ENCODE measurements at regions not wholly inside any gene's neighbourhood (a gene's known extent, or its start where the extent isn't known, plus 50 kb on each side); places are given as distances from the start of the nearest gene placed in this dataset.
A peak's percentile ranks its signal among the peaks of the same experiment; 100 is the strongest.

- Mint-ChIP-seq H3K36me3 (ENCODE audit: insufficient read depth in 1 of 3, low read depth in 3 of 3) (no peaks in the 10 kb centered on the region), H3K4me3 (no peak overlapping the region), H3K9me3 (no peaks in the 10 kb centered on the region), H3K27me3 (ENCODE audit: low read depth) (no peaks in the 10 kb centered on the region), H3K27ac (no peak overlapping the region), H3K4me1 (no peaks in the 10 kb centered on the region)
- DNase-seq: no peak
- Histone ChIP-seq H2BK20ac (ENCODE audit: low read depth, low read length, poor library complexity, severe bottlenecking) (no peak overlapping the region), H4K5ac (ENCODE audit: insufficient read length, low read depth, low read length) (no peak overlapping the region), H3K27ac (ENCODE audit: insufficient read length, low read depth, low read length) (no peak overlapping the region), H3K4me1 (ENCODE audit: insufficient read depth, low read length) (no peaks in the 10 kb centered on the region), H3T11ph (ENCODE audit: low read length) (no peak overlapping the region), H2BK15ac (ENCODE audit: low read depth, low read length) (no peak overlapping the region), H2AK5ac (ENCODE audit: insufficient read length, low read length) (no peak overlapping the region), H3K4me2 (ENCODE audit: insufficient read depth, insufficient read length, low read length) (no peak overlapping the region), H3K14ac (ENCODE audit: insufficient read depth, low read length) (no peak overlapping the region), H3K23me2 (ENCODE audit: insufficient read length, low read depth, low read length, poor library complexity, severe bottlenecking) (no peaks in the 10 kb centered on the region), H2BK120ac (ENCODE audit: low read depth, low read length, poor library complexity, severe bottlenecking) (no peak overlapping the region), H3K27me3 (ENCODE audit: insufficient read depth, low read length) (no peaks in the 10 kb centered on the region), H3K9ac (ENCODE audit: extremely low read depth, insufficient read length, low read length) (no peak overlapping the region), H3K18ac (ENCODE audit: insufficient read length, low read depth, low read length) (no peak overlapping the region), H3K4ac (ENCODE audit: low read depth, low read length) (no peak overlapping the region), H4K8ac (replicated peaks; ENCODE audit: insufficient read length, low read depth, low read length) (no peak overlapping the region), H3K79me2 (ENCODE audit: insufficient read depth, low read length) (no peaks in the 10 kb centered on the region), H2AFZ (ENCODE audit: low read length) (no peak overlapping the region), H4K20me1 (ENCODE audit: control insufficient read depth, insufficient read depth, insufficient read length) (no peaks in the 10 kb centered on the region), H3K9me3 (ENCODE audit: control insufficient read depth, low read depth, low read length) (no peaks in the 10 kb centered on the region), H2BK5ac (ENCODE audit: insufficient read length, low read length) (no peak overlapping the region), H3K79me1 (ENCODE audit: insufficient read depth, low read depth, low read length, poor library complexity, severe bottlenecking) (no peaks in the 10 kb centered on the region), H2BK12ac (ENCODE audit: insufficient read length, low read depth, low read length) (no peak overlapping the region), H3K23ac (ENCODE audit: insufficient read length, low read depth, low read length) (no peak overlapping the region), H4K91ac (ENCODE audit: insufficient read length, low read depth, low read length) (no peak overlapping the region), H3K56ac (ENCODE audit: insufficient read length, low read depth, low read length) (no peak overlapping the region)
- WGBS (ENCODE audit: extremely low coverage, insufficient read length, low lambda C conversion rate): no CpG with 5 or more reads among the region's 2 CpGs
- peak; percentile 48; the same call in 2 of the 3 replicates for TF ChIP-seq CTCF (conservative IDR thresholded peaks at IDR 0.05)
Observed at GRCh38 chr5:105877592-105877991, 1793.1 kb downstream of the EFNA5 start.
